ENCODE measurements at regions not wholly inside any gene's neighbourhood (a gene's known extent, or its start where the extent isn't known, plus 50 kb on each side); places are given as distances from the start of the nearest gene placed in this dataset.
A peak's percentile ranks its signal among the peaks of the same experiment; 100 is the strongest.

DNA sequence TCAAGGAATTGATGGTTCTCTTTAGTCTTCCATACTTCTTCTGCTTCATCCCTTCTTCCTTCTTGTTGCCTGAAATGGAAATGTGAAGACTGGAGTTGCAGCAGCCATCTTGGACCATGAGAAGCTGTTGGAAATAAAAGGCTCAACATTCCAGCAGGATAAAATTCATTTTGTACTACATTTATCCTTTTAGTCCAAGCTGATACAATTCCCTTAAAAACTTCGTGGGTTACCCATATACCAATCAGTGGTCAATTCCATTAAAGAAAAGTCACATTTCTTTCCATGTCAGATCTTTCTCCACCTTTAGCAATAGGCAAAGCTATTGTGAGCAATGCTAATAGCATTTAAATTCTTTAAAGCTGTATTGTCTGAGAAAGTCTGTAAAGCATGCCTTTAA, 141.3 kb upstream of the LYZL2 start:
- H3K4me1 ChIP-seq = peaks cover 0 to 21% (median 6%) of the 10 kb centered on the region in 4 donors
- H3K9me3 ChIP-seq = peaks cover 0 to 19% (median 11%) of the 10 kb centered on the region in 4 donors
- H3K4me3 ChIP-seq = no peak overlapping the region
- intact Hi-C loops (cut with DNase I) = loop anchor here (5.0 kb wide), 1 partner anchor 39 kb away; no protein-coding TSS in a partner anchor
- DNase-seq = no peak
- no peaks in the 10 kb centered on the region for H3K36me3 ChIP-seq
- H3K27me3 ChIP-seq = no peaks in the 10 kb centered on the region
- no peak overlapping the region for H3K27ac ChIP-seq
- 28 to 55% methylated on average over 1 of the region's 1 CpG for whole genome bisulfite sequencing, 2 donors
- TF ChIP-seq, protein P1, sequence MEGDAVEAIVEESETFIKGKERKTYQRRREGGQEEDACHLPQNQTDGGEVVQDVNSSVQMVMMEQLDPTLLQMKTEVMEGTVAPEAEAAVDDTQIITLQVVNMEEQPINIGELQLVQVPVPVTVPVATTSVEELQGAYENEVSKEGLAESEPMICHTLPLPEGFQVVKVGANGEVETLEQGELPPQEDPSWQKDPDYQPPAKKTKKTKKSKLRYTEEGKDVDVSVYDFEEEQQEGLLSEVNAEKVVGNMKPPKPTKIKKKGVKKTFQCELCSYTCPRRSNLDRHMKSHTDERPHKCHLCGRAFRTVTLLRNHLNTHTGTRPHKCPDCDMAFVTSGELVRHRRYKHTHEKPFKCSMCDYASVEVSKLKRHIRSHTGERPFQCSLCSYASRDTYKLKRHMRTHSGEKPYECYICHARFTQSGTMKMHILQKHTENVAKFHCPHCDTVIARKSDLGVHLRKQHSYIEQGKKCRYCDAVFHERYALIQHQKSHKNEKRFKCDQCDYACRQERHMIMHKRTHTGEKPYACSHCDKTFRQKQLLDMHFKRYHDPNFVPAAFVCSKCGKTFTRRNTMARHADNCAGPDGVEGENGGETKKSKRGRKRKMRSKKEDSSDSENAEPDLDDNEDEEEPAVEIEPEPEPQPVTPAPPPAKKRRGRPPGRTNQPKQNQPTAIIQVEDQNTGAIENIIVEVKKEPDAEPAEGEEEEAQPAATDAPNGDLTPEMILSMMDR (IDR thresholded peaks at IDR 0.05) = no peak
- TF ChIP-seq EP300 (IDR thresholded peaks at IDR 0.05) = no peak
- no peak for TF ChIP-seq POLR2A (IDR thresholded peaks at IDR 0.05)
- no peak for TF ChIP-seq POLR2AphosphoS5 (IDR thresholded peaks at IDR 0.05)

DNA sequence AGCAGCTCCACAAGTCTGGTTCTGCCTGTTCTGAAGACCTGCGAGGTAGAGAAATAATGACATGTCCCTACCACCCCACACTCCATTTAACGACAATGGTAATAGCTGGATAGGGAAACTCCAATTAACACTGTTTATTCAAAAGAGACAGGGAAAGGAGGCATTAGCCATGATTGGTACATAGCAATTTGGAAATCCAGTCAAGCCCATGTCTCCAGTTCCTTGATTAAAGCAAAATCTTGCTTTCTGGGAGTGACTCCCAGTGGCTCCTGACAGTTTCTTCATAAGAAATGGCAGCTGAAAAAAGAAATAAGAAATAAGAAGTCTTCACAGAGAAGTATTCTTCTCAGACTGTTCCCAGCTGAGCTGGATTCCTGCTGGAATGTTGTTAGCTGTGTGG, 140.7 kb upstream of the LYZL2 start:
- DNase-seq = no peak
- Histone ChIP-seq H3K9me3 (peaks cover 0 to 19% (median 11%) of the 10 kb centered on the region in 4 donors), H3K4me1 (peaks cover 0 to 18% (median 4%) of the 10 kb centered on the region in 4 donors), H3K36me3 (no peaks in the 10 kb centered on the region), H3K27me3 (no peaks in the 10 kb centered on the region), H3K4me3 (no peak overlapping the region), H3K27ac (no peak overlapping the region)
- intact Hi-C loops (cut with DNase I) = loop anchor here (5.0 kb wide), 1 partner anchor 38 kb away; no protein-coding TSS in a partner anchor
- WGBS, 2 donors = 91 to 97% methylated on average over 2 of the region's 2 CpGs
- TF ChIP-seq EP300 (IDR thresholded peaks at IDR 0.05) = no peak
- TF ChIP-seq, protein P1 (IDR thresholded peaks at IDR 0.05) = no peak
- TF ChIP-seq POLR2AphosphoS5 (IDR thresholded peaks at IDR 0.05) = no peak
- TF ChIP-seq POLR2A (IDR thresholded peaks at IDR 0.05) = no peak

DNA sequence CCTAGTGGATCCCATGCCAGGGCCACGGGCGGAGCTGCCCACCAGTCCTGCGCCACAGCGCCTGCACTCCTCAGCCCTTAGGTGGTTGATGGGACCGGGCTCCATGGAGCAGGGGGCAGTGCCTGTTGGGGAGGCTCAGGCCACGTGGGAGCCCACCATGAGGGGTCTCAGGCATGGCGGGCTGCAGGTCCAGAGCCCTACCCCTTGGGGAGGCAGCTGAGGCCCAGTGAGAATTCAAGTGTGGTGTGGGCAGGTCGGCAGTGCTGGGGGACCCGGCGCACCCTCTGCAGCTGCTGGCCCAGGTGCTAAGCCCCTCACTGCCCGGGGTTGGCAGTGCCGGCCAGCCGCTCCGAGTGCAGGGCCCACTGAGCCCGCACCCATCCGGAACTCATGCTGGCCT, 139.8 kb upstream of the LYZL2 start:
- H3K36me3 ChIP-seq = no peaks in the 10 kb centered on the region
- 90 to 97% methylated on average over 16 of the region's 16 CpGs for WGBS, 2 donors
- intact Hi-C loops (cut with DNase I) = no loop called here
- H3K27me3 ChIP-seq = no peaks in the 10 kb centered on the region
- no peak for DNase-seq
- H3K4me3 ChIP-seq = no peak overlapping the region
- H3K4me1 ChIP-seq = peaks cover 0 to 26% (median 8%) of the 10 kb centered on the region in 4 donors
- peaks cover 0 to 19% (median 11%) of the 10 kb centered on the region in 4 donors for H3K9me3 ChIP-seq
- no peak for TF ChIP-seq POLR2AphosphoS5 (IDR thresholded peaks at IDR 0.05)
- no peak for TF ChIP-seq POLR2A (IDR thresholded peaks at IDR 0.05)
- no peak for TF ChIP-seq EP300 (IDR thresholded peaks at IDR 0.05)
- TF ChIP-seq, protein P1 (IDR thresholded peaks at IDR 0.05) = no peak
- no peak overlapping the region for H3K27ac ChIP-seq

DNA sequence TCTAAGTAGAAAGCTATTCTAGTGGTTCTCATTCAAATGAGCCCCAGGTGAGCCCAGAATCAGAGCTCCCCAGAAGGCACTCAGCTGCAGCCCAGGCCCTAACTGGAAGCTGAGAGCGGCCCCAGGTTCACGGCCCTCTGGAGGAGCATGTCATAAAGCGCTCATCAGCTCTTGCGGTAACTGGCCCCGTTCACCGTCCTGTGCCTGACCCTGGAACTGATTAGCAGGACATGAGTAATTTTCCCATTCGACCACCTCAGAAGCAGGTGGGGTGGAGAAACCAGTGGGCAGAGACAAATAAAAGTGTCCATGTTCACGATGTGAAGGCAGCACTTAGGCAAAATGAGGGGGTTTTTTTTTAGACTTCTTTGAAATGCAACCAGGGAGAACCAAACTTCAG, 136.1 kb upstream of the LYZL2 start:
- peaks cover 0 to 11% (median 8%) of the 10 kb centered on the region in 4 donors for H3K9me3 ChIP-seq
- TF ChIP-seq POLR2AphosphoS5 (IDR thresholded peaks at IDR 0.05) = no peak
- no peak for TF ChIP-seq POLR2A (IDR thresholded peaks at IDR 0.05)
- TF ChIP-seq, protein P1 (IDR thresholded peaks at IDR 0.05) = no peak
- TF ChIP-seq EP300 (IDR thresholded peaks at IDR 0.05) = no peak
- H3K4me1 ChIP-seq = peaks cover 0 to 42% (median 23%) of the 10 kb centered on the region in 4 donors
- 79 to 89% methylated on average over 8 of the region's 8 CpGs for WGBS, 2 donors
- DNase-seq = no peak
- no peak overlapping the region for H3K4me3 ChIP-seq
- intact Hi-C loops (cut with DNase I) = loop anchor here (2.0 kb wide), 1 partner anchor 21 kb away; no protein-coding TSS in a partner anchor
- H3K27me3 ChIP-seq = no peaks in the 10 kb centered on the region
- H3K36me3 ChIP-seq = no peaks in the 10 kb centered on the region
- H3K27ac ChIP-seq = peak overlapping the region in 2 of 4 donors; percentile 87 to 90

Measured in sigmoid colon (tissue), 6 donors.